Esophagus muscularis mucosa (tissue), 4 donors: ENCODE measurements at regions not wholly inside any gene's neighbourhood (a gene's known extent, or its start where the extent isn't known, plus 50 kb on each side); places are given as distances from the start of the nearest gene placed in this dataset.

Experiments
- DNase-seq: peaks from one replicate; pipeline ENCODE4 v3.0.0-alpha.2; 2017; ENCODE audit errors: extremely low spot score
- H3K27ac ChIP-seq, 4 donors: fragments of 200-600 bp; sonication (generic); replicated peaks in 1 of 4; 1 replicate in 3 of 4; 2 replicates in 1 of 4; pipeline ENCODE4 v1.5.1; 2016 to 2019; ENCODE audit warnings: mild to moderate bottlenecking in 1 of 4
- H3K27me3 ChIP-seq, 4 donors: fragments of 200-600 bp; sonication (generic); one replicate each; pipeline versions ENCODE4 v1.5.1 to v1.6.0; 2016 to 2019
- H3K36me3 ChIP-seq, 4 donors: fragments of 200-600 bp; sonication (generic); one replicate each; pipeline ENCODE4 v1.5.1; 2016 to 2019
- H3K4me1 ChIP-seq, 4 donors: fragments of 200-600 bp; sonication (generic); one replicate each; pipeline ENCODE4 v1.5.1; 2016 to 2019
- H3K4me3 ChIP-seq, 4 donors: fragments of 200-600 bp; sonication (generic); 1 replicate in 2 of 4; 2 replicates in 2 of 4; pipeline ENCODE4 v1.5.1; 2016 to 2019; ENCODE audit warnings: mild to moderate bottlenecking in 4 of 4, moderate library complexity in 1 of 4
- H3K9me3 ChIP-seq, 4 donors: fragments of 200-600 bp; sonication (generic); 1 replicate in 3 of 4; 2 replicates in 1 of 4; pipeline ENCODE4 v1.5.1; 2016 to 2019
- CTCF ChIP-seq, 3 experiments: fragments of 200-600 bp in 2 of 3; fragments of 450-650 bp in 1 of 3; sonication (generic) in 2 of 3; IDR thresholded peaks; one replicate each; pipeline ENCODE4 v1.5.1; 2017 to 2019; ENCODE audit warnings: antibody characterized with exemption in 3 of 3, mild to moderate bottlenecking in 2 of 3, moderate library complexity in 1 of 3
- EP300 ChIP-seq: sonication (generic); formaldehyde crosslinking; IDR thresholded peaks from one replicate; pipeline ENCODE4 v1.6.1; 2017; ENCODE audit warnings: antibody characterized with exemption
- POLR2A ChIP-seq: fragments of 450-650 bp; IDR thresholded peaks from one replicate; pipeline ENCODE4 v1.6.1; 2017; ENCODE audit warnings: antibody characterized with exemption, moderate library complexity, mild to moderate bottlenecking, low read depth
- POLR2AphosphoS5 ChIP-seq, 2 donors: sonication (generic); formaldehyde crosslinking; IDR thresholded peaks; one replicate each; pipeline ENCODE4 v1.6.1; 2017; ENCODE audit warnings: antibody characterized with exemption in 2 of 2
- WGBS: methylation state at CpG from one replicate; pipeline ENCODE4 v1.1.5; 2018; 5-methylcytosine and 5-hydroxymethylcytosine counted together
- intact Hi-C: fragments of 100-400 bp; cut with DNase I; formaldehyde crosslinking; loops from one replicate; pipeline ENCODE4 v1.15.1; 2023

- no peak overlapping the region for H3K27ac ChIP-seq
- WGBS = 100% methylated on average over 1 of the region's 1 CpG
- no peak overlapping the region for H3K4me3 ChIP-seq
- no peak for DNase-seq
- peaks cover 11 to 35% (median 15%) of the 10 kb centered on the region in 4 donors for H3K4me1 ChIP-seq
- no peaks in the 10 kb centered on the region for H3K36me3 ChIP-seq
- intact Hi-C loops = no loop called here
- H3K9me3 ChIP-seq = no peaks in the 10 kb centered on the region
- H3K27me3 ChIP-seq = no peaks in the 10 kb centered on the region
- TF ChIP-seq EP300 = no peak
- TF ChIP-seq CTCF (IDR thresholded peaks at IDR 0.05) = no peak
- no peak for TF ChIP-seq POLR2AphosphoS5 (IDR thresholded peaks at IDR 0.05)
- no peak for TF ChIP-seq POLR2A
These were observed 274.9 kb upstream of the ZPLD1 start for GRCh38 chr3:102159810-102160451.

- H3K9me3 ChIP-seq = no peaks in the 10 kb centered on the region
- peak overlapping the region in 2 of 4 donors; percentile 13 to 63 for H3K27ac ChIP-seq
- WGBS = 86% methylated on average over 5 of the region's 5 CpGs
- TF ChIP-seq POLR2A (no peak), POLR2AphosphoS5 (IDR thresholded peaks at IDR 0.05) (no peak), CTCF (IDR thresholded peaks at IDR 0.05) (no peak), EP300 (no peak)
- no peak for DNase-seq
- H3K27me3 ChIP-seq = no peaks in the 10 kb centered on the region
- H3K36me3 ChIP-seq = no peaks in the 10 kb centered on the region
- H3K4me1 ChIP-seq = peaks cover 11 to 35% (median 15%) of the 10 kb centered on the region in 4 donors
- intact Hi-C loops = no loop called here
- H3K4me3 ChIP-seq = no peak overlapping the region
These were observed 273.3 kb upstream of the ZPLD1 start for GRCh38 chr3:102161384-102162006.

- no peak for TF ChIP-seq CTCF (IDR thresholded peaks at IDR 0.05)
- no peak for TF ChIP-seq EP300
- TF ChIP-seq POLR2AphosphoS5 (IDR thresholded peaks at IDR 0.05) = no peak
- TF ChIP-seq POLR2A = no peak
- Histone ChIP-seq H3K36me3 (no peaks in the 10 kb centered on the region), H3K9me3 (no peaks in the 10 kb centered on the region), H3K4me3 (no peak overlapping the region), H3K27ac (peak overlapping the region in 3 of 4 donors; percentile 62 to 70 (median 63)), H3K4me1 (peaks cover 11 to 28% (median 15%) of the 10 kb centered on the region in 4 donors), H3K27me3 (no peaks in the 10 kb centered on the region)
- intact Hi-C loops = no loop called here
- DNase-seq = no peak
These were observed 272.6 kb upstream of the ZPLD1 start for GRCh38 chr3:102162251-102162650.

- no peaks in the 10 kb centered on the region for H3K9me3 ChIP-seq
- peak in 1 of 2 donors; percentile 38 for TF ChIP-seq POLR2AphosphoS5 (IDR thresholded peaks at IDR 0.05)
- TF ChIP-seq EP300 = no peak
- 7% methylated on average over 1 of the region's 1 CpG for WGBS
- no peaks in the 10 kb centered on the region for H3K27me3 ChIP-seq
- no peaks in the 10 kb centered on the region for H3K36me3 ChIP-seq
- H3K4me3 ChIP-seq = no peak overlapping the region
- peaks cover 11 to 20% (median 15%) of the 10 kb centered on the region in 4 donors for H3K4me1 ChIP-seq
- H3K27ac ChIP-seq = peak overlapping the region; percentile 62 to 70 (median 63)
- DNase-seq = no peak
- intact Hi-C loops = no loop called here
These were observed 271.6 kb upstream of the ZPLD1 start for GRCh38 chr3:102163039-102163817.

GRCh38 chr3:102163818-102164154 lies 271.0 kb upstream of the ZPLD1 start:
- TF ChIP-seq POLR2A (no peak), POLR2AphosphoS5 (IDR thresholded peaks at IDR 0.05) (no peak)
- intact Hi-C loops = no loop called here
- no peaks in the 10 kb centered on the region for H3K36me3 ChIP-seq
- H3K4me3 ChIP-seq = no peak overlapping the region
- no peak for DNase-seq
- peaks cover 11 to 23% (median 18%) of the 10 kb centered on the region in 4 donors for H3K4me1 ChIP-seq
- no peaks in the 10 kb centered on the region for H3K27me3 ChIP-seq
- peak overlapping the region; percentile 62 to 70 (median 63) for H3K27ac ChIP-seq
- WGBS = 79% methylated on average over 4 of the region's 4 CpGs
- H3K9me3 ChIP-seq = no peaks in the 10 kb centered on the region
